Lung (tissue), 11 donors: ENCODE measurements at regions not wholly inside any gene's neighbourhood (a gene's known extent, or its start where the extent isn't known, plus 50 kb on each side); places are given as distances from the start of the nearest gene placed in this dataset.

Experiments used
- ATAC-seq: fragments of 200-7000 bp; cut with Tn5 transposase; one replicate; pipeline ENCODE4 v1.9.1; 2020; ENCODE audit warnings: moderate number of reproducible peaks; ENCODE audit not compliant: insufficient read depth, low FRiP score
- DNase-seq, 3 donors: peaks; one replicate each; pipeline ENCODE4 v3.0.0-alpha.2; 2013 to 2017
- H3K27ac ChIP-seq, 2 donors: one replicate each; pipeline ENCODE4 v1.5.1; 2013; ENCODE audit warnings: mild to moderate bottlenecking in 2 of 2, moderate library complexity in 2 of 2, control low read depth in 1 of 2, inconsistent platforms in 1 of 2, low read depth in 1 of 2, low read length in 1 of 2
- H3K27me3 ChIP-seq, 3 donors: one replicate each; pipeline ENCODE4 v1.5.1; 2013; ENCODE audit warnings: low read length in 2 of 3; ENCODE audit not compliant: control insufficient read depth in 3 of 3, insufficient read depth in 3 of 3
- H3K36me3 ChIP-seq, 4 donors: one replicate each; pipeline ENCODE4 v1.5.1; 2013; ENCODE audit warnings: low read length in 4 of 4, mild to moderate bottlenecking in 1 of 4, moderate library complexity in 1 of 4; ENCODE audit not compliant: control insufficient read depth in 4 of 4, insufficient read depth in 4 of 4
- H3K4me1 ChIP-seq, 5 donors: one replicate each; pipeline ENCODE4 v1.5.1; 2013; ENCODE audit warnings: low read length in 5 of 5, mild to moderate bottlenecking in 2 of 5, moderate library complexity in 1 of 5; ENCODE audit not compliant: control insufficient read depth in 5 of 5, insufficient read depth in 5 of 5
- H3K4me3 ChIP-seq: one replicate; pipeline ENCODE4 v1.5.1; 2013; ENCODE audit warnings: mild to moderate bottlenecking, control low read depth, moderate library complexity
- H3K9ac ChIP-seq, 2 donors: one replicate each; pipeline ENCODE4 v1.5.1; 2013; ENCODE audit warnings: low read length in 2 of 2, control low read depth in 1 of 2; ENCODE audit not compliant: insufficient read depth in 1 of 2
- H3K9me3 ChIP-seq, 4 donors: one replicate each; pipeline ENCODE4 v1.5.1; 2013; ENCODE audit warnings: low read length in 3 of 4, mild to moderate bottlenecking in 1 of 4, moderate library complexity in 1 of 4; ENCODE audit not compliant: control insufficient read depth in 4 of 4, insufficient read depth in 3 of 4
- CTCF ChIP-seq: IDR thresholded peaks from 2 replicates; pipeline ENCODE4 v1.5.1; 2012; ENCODE audit warnings: mild to moderate bottlenecking; ENCODE audit errors: control extremely low read depth, extremely low read depth
- WGBS, 2 donors: extraction: QIAGEN DNeasy Blood & Tissue Kit; methylation state at CpG; one replicate each; pipeline ENCODE4 v1.1.7; 2013; 5-methylcytosine and 5-hydroxymethylcytosine counted together
- donor health status: control.
- donor health status: control.
- donor health status: Bipolar disorder and iron deficiency.
- donor health status: healthy.
- donor health status: DM: yes; HTN: yes; CAD: no.

GRCh38 chr7:98740643-98741042, 123.6 kb downstream of the NPTX2 start:
- peaks cover 0 to 7% (median 0%) of the 10 kb centered on the region in 4 donors for H3K9me3 ChIP-seq
- H3K27me3 ChIP-seq: peaks cover 0 to 3% (median 0%) of the 10 kb centered on the region in 3 donors
- H3K9ac ChIP-seq: no peak overlapping the region
- ATAC-seq: no peak
- 73 to 82% methylated on average over 3 of the region's 3 CpGs for WGBS, 2 donors
- no peak for DNase-seq
- no peak overlapping the region for H3K27ac ChIP-seq
- no peaks in the 10 kb centered on the region for H3K36me3 ChIP-seq
- no peak overlapping the region for H3K4me3 ChIP-seq
- H3K4me1 ChIP-seq: no peaks in the 10 kb centered on the region
- no peak for TF ChIP-seq CTCF

GRCh38 chr7:98745722-98746318, 124.0 kb downstream of the TMEM130 start:
- Histone ChIP-seq H3K27ac (no peak overlapping the region), H3K27me3 (peaks cover 0 to 2% (median 0%) of the 10 kb centered on the region in 3 donors), H3K4me3 (no peak overlapping the region), H3K36me3 (no peaks in the 10 kb centered on the region), H3K9ac (no peak overlapping the region), H3K9me3 (peaks cover 0 to 7% (median 0%) of the 10 kb centered on the region in 4 donors), H3K4me1 (no peaks in the 10 kb centered on the region)
- ATAC-seq: no peak
- DNase-seq: peak; percentile 23 to 44 (median 44)
- TF ChIP-seq CTCF: peak; percentile 22
- 28 to 32% methylated on average over 5 of the region's 5 CpGs for WGBS, 2 donors

GRCh38 chr7:98748090-98748489, 121.7 kb downstream of the TMEM130 start:
- no peak for TF ChIP-seq CTCF
- WGBS, 2 donors: 16 to 22% methylated on average over 1 of the region's 1 CpG

GRCh38 chr7:98753176-98753575, 116.6 kb downstream of the TMEM130 start:
- DNase-seq: no peak
- no peaks in the 10 kb centered on the region for H3K27me3 ChIP-seq
- no peaks in the 10 kb centered on the region for H3K9me3 ChIP-seq
- no peaks in the 10 kb centered on the region for H3K36me3 ChIP-seq
- ATAC-seq: no peak
- no peaks in the 10 kb centered on the region for H3K4me1 ChIP-seq
- H3K27ac ChIP-seq: no peak overlapping the region
- 88 to 96% methylated on average over 7 of the region's 7 CpGs for WGBS, 2 donors
- H3K9ac ChIP-seq: no peak overlapping the region
- TF ChIP-seq CTCF: no peak
- H3K4me3 ChIP-seq: no peak overlapping the region

More at GRCh38 chr7:98748090-98748489, 121.7 kb downstream of the TMEM130 start:
- ATAC-seq: no peak
- DNase-seq: no peak
- Histone ChIP-seq H3K9ac (no peak overlapping the region), H3K4me3 (no peak overlapping the region), H3K9me3 (peaks cover 0 to 2% (median 0%) of the 10 kb centered on the region in 4 donors), H3K27ac (no peak overlapping the region), H3K4me1 (no peaks in the 10 kb centered on the region), H3K27me3 (peaks cover 0 to 2% (median 0%) of the 10 kb centered on the region in 3 donors), H3K36me3 (no peaks in the 10 kb centered on the region)
